Fibroblast of mammary gland (primary cell): ENCODE measurements at regions not wholly inside any gene's neighbourhood (a gene's known extent, or its start where the extent isn't known, plus 50 kb on each side); places are given as distances from the start of the nearest gene placed in this dataset.

ENCODE experiments used
- DNase-seq: peaks from one replicate; pipeline ENCODE4 v3.0.0-alpha.2; 2010; ENCODE audit warnings: low read depth
- H3K4me3 ChIP-seq: 2 replicates; pipeline ENCODE4 v1.5.1; 2011; ENCODE audit warnings: low read depth, mild to moderate bottlenecking, low read length, moderate library complexity; ENCODE audit not compliant: control insufficient read depth
- TF ChIP-seq, protein P1 (sequence below): conservative IDR thresholded peaks from 2 replicates; pipeline ENCODE4 v1.5.1; 2011; ENCODE audit warnings: low read depth, low read length, inconsistent platforms; ENCODE audit not compliant: control insufficient read depth, insufficient read depth

- TF ChIP-seq, protein P1, sequence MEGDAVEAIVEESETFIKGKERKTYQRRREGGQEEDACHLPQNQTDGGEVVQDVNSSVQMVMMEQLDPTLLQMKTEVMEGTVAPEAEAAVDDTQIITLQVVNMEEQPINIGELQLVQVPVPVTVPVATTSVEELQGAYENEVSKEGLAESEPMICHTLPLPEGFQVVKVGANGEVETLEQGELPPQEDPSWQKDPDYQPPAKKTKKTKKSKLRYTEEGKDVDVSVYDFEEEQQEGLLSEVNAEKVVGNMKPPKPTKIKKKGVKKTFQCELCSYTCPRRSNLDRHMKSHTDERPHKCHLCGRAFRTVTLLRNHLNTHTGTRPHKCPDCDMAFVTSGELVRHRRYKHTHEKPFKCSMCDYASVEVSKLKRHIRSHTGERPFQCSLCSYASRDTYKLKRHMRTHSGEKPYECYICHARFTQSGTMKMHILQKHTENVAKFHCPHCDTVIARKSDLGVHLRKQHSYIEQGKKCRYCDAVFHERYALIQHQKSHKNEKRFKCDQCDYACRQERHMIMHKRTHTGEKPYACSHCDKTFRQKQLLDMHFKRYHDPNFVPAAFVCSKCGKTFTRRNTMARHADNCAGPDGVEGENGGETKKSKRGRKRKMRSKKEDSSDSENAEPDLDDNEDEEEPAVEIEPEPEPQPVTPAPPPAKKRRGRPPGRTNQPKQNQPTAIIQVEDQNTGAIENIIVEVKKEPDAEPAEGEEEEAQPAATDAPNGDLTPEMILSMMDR, result no peak
- H3K4me3 ChIP-seq, result no peak overlapping the region
- DNase-seq, result no peak
Observed at GRCh38 chr18:76161983-76162382, 333.1 kb downstream of the ZNF516 start.

DNA sequence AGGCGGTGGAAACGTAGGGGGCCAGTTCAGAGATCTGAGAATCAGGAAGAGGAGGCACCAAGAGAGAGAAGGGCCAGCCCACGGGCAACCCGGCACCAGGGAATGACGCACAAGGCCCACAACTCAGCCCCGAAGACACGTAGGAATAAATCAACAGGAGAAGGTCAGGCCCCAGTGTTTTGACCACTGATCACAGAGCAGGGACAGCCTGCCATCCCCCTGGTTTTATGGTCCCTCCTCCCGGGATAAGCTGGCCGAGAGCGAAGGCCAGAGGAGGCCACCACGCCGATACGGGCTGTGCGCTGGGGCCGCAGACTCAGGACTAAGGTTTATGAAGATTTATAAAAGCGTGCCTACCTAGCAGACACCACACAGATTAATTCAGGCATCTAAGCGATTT lies 341.4 kb downstream of the ZNF516 start:
- H3K4me3 ChIP-seq, result no peak overlapping the region
- DNase-seq, result no peak

DNA sequence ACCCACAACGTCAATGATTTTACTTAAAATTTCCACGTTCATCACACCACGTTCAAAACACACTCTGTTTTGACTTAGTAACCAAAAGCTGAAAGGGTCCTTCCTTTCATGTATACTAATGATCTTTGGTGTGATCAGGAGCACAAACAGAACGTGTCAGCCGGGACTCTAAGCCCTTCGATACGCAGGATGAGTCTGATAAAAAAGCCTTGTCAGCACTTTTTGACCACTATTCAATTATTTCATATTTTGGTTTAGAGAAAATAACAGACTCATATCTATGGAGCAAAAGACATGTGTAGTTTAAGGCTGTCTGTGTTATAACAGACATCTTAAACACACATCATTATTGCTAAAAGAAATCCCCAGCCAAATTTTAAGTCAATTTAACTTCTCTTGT lies 345.3 kb downstream of the ZNF516 start:
- TF ChIP-seq, protein P1, result no peak
- no peak overlapping the region for H3K4me3 ChIP-seq
- no peak for DNase-seq

More for the DNA sequence above, 341.4 kb downstream of the ZNF516 start:
- TF ChIP-seq, protein P1, result no peak

DNA sequence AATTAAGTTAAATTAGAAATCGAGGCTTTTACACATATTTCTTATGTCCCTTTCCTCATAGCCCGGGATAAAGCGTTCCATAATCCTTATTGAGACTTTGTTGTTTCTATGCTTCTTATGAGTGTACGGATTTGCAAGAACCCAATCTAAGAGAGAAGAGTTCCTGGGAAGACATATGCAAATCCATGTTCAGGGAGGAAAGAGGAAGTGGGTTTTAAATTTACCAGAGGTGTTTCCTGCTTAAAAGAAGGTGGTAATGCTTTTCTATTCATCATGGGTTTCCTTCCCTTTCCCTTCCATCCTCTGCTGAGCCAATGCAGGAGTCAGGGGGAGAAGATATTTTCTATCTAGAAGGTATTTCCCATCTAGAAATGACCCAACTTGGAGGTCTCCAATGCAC lies 345.8 kb downstream of the ZNF516 start:
- no peak for DNase-seq
- TF ChIP-seq, protein P1, result no peak
- H3K4me3 ChIP-seq, result no peak overlapping the region

GRCh38 chr18:76145521-76146376 lies 349.3 kb downstream of the ZNF516 start:
- TF ChIP-seq, protein P1, result no peak
- DNase-seq, result no peak

DNA sequence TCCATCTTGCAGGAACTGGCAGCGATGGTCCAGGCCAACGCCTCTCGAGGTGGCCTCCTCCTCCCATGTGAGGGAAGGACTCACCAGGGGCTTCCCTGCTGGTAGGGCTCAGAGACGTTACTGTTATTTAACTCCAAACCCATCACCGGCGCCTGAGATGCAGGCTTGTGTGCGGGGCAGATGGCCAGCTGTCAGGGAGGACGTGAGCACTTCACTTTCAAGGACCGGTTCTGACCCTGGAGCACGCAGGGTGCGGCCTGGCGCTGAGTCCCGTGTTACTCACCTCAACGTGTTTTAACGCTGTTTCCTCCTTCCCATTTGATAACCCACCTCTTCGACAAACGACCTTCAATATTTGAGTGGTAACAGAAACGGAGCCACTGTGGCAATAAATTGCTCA lies 350.2 kb downstream of the ZNF516 start:
- no peak for DNase-seq
- no peak overlapping the region for H3K4me3 ChIP-seq
- TF ChIP-seq, protein P1, result no peak

More at GRCh38 chr18:76145521-76146376, 349.3 kb downstream of the ZNF516 start:
- no peak overlapping the region for H3K4me3 ChIP-seq
